Activated T-helper 2 cell treated with anti-CD3 and anti-CD28 coated beads, Interferon-gamma antibody, Interleukin-2, Interleukin-4, amounts not matched to agents 10 μg/mL and 5 μg/mL and 100 μg/mL, durations not matched to agents 14 hours and 24 hours and 36 hours (primary cell): ENCODE measurements at regions not wholly inside any gene's neighbourhood (a gene's known extent, or its start where the extent isn't known, plus 50 kb on each side); places are given as distances from the start of the nearest gene placed in this dataset.

Experiments used
- DNase-seq: peaks from one replicate; pipeline ENCODE4 v3.0.0; 2021; ENCODE audit warnings: low spot score
- H3K27ac Mint-ChIP-seq: one replicate; pipeline ENCODE4 v1.8.0; 2021; ENCODE audit warnings: mixed read lengths
- H3K27me3 Mint-ChIP-seq: one replicate; pipeline ENCODE4 v1.8.0; 2021; ENCODE audit warnings: low read depth, mixed read lengths
- H3K36me3 Mint-ChIP-seq: one replicate; pipeline ENCODE4 v1.8.0; 2021; ENCODE audit warnings: low read depth, mixed read lengths
- H3K4me1 Mint-ChIP-seq: one replicate; pipeline ENCODE4 v1.8.0; 2021; ENCODE audit warnings: low read depth, mixed read lengths
- H3K4me3 Mint-ChIP-seq: one replicate; pipeline ENCODE4 v1.8.0; 2021; ENCODE audit warnings: low read depth, mild to moderate bottlenecking, moderate library complexity, mixed read lengths
- H3K9me3 Mint-ChIP-seq: one replicate; pipeline ENCODE4 v1.8.0; 2021; ENCODE audit warnings: mixed read lengths
- intact Hi-C: fragments of 100-400 bp; cut with micrococcal nuclease; formaldehyde crosslinking; loops from one replicate; pipeline ENCODE4 v1.15.1; 2023

GRCh38 chr13:80284290-80284689 is 56.6 kb downstream of the SPRY2 start:
- Mint-ChIP-seq H3K36me3 (no peaks in the 10 kb centered on the region), H3K9me3 (peaks cover 4% of the 10 kb centered on the region), H3K4me1 (no peaks in the 10 kb centered on the region), H3K27me3 (no peaks in the 10 kb centered on the region), H3K27ac (no peak overlapping the region), H3K4me3 (no peak overlapping the region)
- intact Hi-C loops: no loop called here
- DNase-seq: no peak

DNA sequence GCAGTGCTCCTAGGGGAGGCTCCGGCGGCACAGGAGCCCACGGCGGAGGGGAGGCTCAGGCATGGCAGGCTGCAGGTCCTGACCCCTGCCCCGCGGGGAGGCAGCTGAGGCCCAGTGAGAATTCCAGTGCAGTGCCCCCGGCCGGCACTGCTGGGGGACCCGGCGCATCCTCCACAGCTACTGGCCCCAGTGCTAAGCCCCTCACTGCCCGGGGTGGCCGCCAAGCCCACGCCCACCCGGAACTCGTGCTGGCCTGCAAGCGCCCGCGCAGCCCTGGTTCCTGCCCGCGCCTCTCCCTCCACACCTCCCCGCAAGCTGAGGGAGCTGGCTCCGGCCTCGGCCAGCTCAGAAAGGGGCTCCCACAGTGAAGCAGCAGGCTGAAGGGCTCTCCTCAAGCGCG is 62.2 kb downstream of the SPRY2 start:
- Mint-ChIP-seq H3K27ac (no peak overlapping the region), H3K36me3 (no peaks in the 10 kb centered on the region), H3K27me3 (no peaks in the 10 kb centered on the region), H3K4me1 (no peaks in the 10 kb centered on the region), H3K4me3 (no peak overlapping the region), H3K9me3 (peaks cover 4% of the 10 kb centered on the region)
- no peak for DNase-seq
- intact Hi-C loops: no loop called here

DNA sequence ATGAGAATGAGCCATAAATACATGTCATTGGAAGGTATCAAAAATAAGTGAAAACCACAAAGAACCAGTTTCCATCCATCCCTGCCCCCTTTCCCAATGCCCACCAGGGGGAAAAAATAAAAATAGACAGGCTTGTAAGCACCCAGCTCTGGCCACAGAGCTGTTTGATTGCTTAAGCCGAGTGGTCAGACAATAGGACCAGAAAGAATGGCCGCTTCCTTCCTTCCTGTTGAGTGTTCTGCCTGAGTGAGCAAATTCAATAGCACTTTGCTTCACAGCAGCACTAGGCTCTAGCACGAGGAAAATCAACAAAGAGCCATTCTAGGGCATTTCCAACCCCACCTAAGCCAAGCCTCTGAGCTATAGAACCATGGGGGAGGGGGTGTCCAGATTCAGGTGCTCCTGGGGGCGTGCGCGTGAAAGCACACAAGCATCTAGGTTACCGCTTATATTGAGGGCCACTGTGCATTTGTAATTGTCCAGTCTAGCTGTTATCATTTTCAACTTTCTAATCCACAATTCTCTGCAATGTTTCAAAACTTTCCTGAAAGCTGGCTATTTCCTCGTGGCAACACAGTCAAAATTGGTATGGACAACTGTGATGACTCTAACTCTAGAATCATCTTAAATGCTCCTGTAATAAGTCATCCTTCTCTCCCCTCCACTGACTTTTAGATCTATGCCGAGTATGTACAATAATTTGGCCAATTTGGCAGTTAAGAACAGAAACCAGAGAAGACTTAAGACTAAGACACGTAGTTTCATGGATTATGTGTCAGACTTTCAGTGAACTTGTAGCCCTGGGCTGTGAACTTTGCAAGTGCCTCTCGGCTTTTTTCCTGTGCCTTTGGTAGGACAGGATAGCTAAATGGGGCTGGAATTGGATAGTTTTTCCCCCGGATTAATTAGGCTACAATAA is 64.3 kb downstream of the SPRY2 start:
- intact Hi-C loops: no loop called here
- Mint-ChIP-seq H3K4me1 (no peaks in the 10 kb centered on the region), H3K4me3 (no peak overlapping the region), H3K27ac (no peak overlapping the region), H3K9me3 (no peaks in the 10 kb centered on the region), H3K36me3 (no peaks in the 10 kb centered on the region), H3K27me3 (no peaks in the 10 kb centered on the region)
- DNase-seq: no peak

DNA sequence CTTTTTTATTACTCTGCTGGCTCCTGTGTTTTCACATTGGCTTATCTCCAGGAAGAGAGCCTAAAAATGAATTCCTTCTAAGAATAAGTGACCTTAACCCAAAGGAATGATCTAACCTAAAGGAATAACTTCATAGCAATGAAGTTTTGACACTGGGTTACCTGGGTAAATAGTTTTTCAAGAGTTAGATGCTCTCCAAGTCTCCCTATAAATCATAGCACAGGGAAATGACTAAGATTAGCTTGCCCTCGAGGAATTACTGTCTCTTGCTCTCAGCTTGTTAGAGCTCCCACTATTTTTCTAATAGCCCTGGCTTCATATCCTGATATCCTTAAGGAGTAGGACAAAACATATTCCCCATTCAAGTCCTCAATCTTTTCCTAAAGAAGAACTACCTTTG is 66.3 kb downstream of the SPRY2 start:
- Mint-ChIP-seq H3K4me1 (no peaks in the 10 kb centered on the region), H3K9me3 (no peaks in the 10 kb centered on the region), H3K36me3 (no peaks in the 10 kb centered on the region), H3K27me3 (no peaks in the 10 kb centered on the region), H3K4me3 (no peak overlapping the region), H3K27ac (no peak overlapping the region)
- DNase-seq: no peak
- intact Hi-C loops: no loop called here

DNA sequence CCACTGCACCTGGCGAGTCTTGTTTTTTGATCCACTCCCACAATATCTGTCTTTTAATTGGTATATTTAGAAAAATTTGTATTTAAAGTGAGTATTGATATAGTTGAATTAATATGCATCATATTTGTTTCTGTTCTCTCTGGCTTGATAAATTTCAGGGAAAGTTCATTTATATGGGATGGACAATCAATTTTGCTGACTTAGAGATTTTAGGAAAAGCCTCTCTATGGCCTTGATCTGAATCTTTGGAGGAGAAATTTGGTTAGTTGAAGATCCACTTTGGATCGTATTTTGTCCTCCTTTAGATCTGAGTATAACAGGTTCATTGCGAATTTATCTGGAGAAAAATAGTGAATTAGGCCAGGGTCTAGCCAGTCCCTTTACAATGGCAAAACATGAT is 67.2 kb downstream of the SPRY2 start:
- no peak overlapping the region for H3K27ac Mint-ChIP-seq
- DNase-seq: no peak
- no peaks in the 10 kb centered on the region for H3K9me3 Mint-ChIP-seq
- H3K4me1 Mint-ChIP-seq: no peaks in the 10 kb centered on the region
- H3K36me3 Mint-ChIP-seq: no peaks in the 10 kb centered on the region
- H3K27me3 Mint-ChIP-seq: no peaks in the 10 kb centered on the region
- intact Hi-C loops: no loop called here
- H3K4me3 Mint-ChIP-seq: no peak overlapping the region

GRCh38 chr13:80265348-80265747 is 75.6 kb downstream of the SPRY2 start:
- Mint-ChIP-seq H3K36me3 (no peaks in the 10 kb centered on the region), H3K4me1 (no peaks in the 10 kb centered on the region), H3K27me3 (no peaks in the 10 kb centered on the region), H3K4me3 (no peak overlapping the region), H3K9me3 (peaks cover 29% of the 10 kb centered on the region), H3K27ac (no peak overlapping the region)
- intact Hi-C loops: no loop called here
- DNase-seq: no peak

DNA sequence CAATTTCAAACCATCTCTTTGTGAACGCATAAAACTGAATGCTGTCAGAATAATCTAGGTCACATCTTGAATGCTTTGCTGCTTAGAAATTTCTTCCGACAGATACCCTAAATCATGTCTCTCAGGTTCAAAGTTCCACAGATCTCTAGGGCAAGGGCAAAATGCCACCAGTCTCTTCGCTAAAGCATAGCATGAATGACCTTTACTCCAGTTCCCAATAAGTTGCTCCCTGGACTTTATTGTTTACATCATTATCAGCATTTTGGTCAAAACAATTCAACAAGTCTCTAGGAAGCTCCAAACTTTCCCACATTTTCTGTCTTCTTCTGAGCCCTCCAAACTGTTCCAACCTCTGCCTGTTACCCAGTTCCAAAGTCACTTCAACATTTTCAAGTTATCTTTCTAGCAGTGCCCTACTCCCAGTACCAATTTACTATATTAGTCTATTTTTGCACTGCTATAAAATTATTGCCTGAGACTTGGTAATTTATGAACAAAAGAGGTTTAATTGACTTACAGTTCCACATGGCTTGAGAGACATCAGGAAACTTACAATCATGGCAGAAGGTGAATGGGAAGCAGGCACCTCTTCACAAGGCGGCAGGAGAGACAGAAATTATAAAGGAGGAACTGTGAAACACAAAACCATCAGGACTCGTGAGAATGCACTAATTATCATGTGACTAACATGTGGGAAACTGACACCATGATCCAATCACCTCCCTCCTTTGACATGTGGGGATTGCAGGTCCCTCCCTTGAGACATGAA is 77.0 kb downstream of the SPRY2 start:
- H3K27ac Mint-ChIP-seq: no peak overlapping the region
- H3K27me3 Mint-ChIP-seq: no peaks in the 10 kb centered on the region
- no peaks in the 10 kb centered on the region for H3K36me3 Mint-ChIP-seq
- H3K9me3 Mint-ChIP-seq: peaks cover 29% of the 10 kb centered on the region
- no peaks in the 10 kb centered on the region for H3K4me1 Mint-ChIP-seq
- DNase-seq: no peak
- intact Hi-C loops: no loop called here
- no peak overlapping the region for H3K4me3 Mint-ChIP-seq

DNA sequence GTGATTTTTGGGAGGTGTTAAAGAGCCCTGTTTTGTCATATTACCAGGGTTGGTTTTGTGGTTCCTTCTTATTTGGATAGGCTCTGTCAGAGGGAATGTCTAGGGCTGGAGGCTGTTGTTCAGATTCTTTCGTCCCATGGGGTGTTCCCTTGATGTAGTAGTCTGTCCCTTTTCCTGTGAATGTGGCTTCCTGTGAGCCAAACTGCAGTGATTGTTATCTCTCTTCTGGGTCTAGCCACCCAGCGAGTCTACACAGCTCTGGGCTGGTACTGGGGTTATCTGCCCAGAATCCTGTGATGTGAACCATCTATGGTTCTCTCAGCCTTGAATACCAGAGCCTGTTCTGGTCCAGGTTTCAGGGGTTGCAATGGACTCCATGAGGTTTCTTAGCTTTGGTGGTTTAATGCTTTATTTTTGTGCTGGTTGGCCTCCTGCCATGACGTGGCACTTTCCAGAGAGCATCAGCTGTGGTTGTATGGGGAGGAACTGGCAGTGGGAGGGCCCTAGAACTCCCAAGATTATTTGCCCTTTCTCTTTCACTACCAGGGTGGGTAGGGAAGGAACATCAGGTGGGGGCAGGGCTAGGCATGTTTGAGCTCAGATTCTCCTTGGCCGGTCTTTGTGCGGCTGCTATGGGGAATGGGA is 78.8 kb downstream of the SPRY2 start:
- Mint-ChIP-seq H3K9me3 (peaks cover 29% of the 10 kb centered on the region), H3K4me1 (no peaks in the 10 kb centered on the region), H3K27me3 (no peaks in the 10 kb centered on the region), H3K4me3 (no peak overlapping the region), H3K36me3 (no peaks in the 10 kb centered on the region), H3K27ac (no peak overlapping the region)
- no peak for DNase-seq
- intact Hi-C loops: no loop called here

GRCh38 chr13:80259159-80259558 is 81.8 kb downstream of the SPRY2 start:
- H3K4me3 Mint-ChIP-seq: no peak overlapping the region
- H3K27ac Mint-ChIP-seq: no peak overlapping the region
- intact Hi-C loops: no loop called here
- no peaks in the 10 kb centered on the region for H3K36me3 Mint-ChIP-seq
- H3K27me3 Mint-ChIP-seq: no peaks in the 10 kb centered on the region
- peaks cover 19% of the 10 kb centered on the region for H3K9me3 Mint-ChIP-seq
- no peaks in the 10 kb centered on the region for H3K4me1 Mint-ChIP-seq
- DNase-seq: no peak

- intact Hi-C loops: no loop called here
- Mint-ChIP-seq H3K36me3 (no peaks in the 10 kb centered on the region), H3K27ac (no peak overlapping the region), H3K27me3 (no peaks in the 10 kb centered on the region), H3K4me3 (no peak overlapping the region), H3K4me1 (no peaks in the 10 kb centered on the region), H3K9me3 (peaks cover 4% of the 10 kb centered on the region)
- no peak for DNase-seq
Observed at GRCh38 chr13:80256352-80256932, 84.5 kb downstream of the SPRY2 start.

GRCh38 chr13:80255946-80256345 is 85.0 kb downstream of the SPRY2 start:
- no peak overlapping the region for H3K4me3 Mint-ChIP-seq
- no peaks in the 10 kb centered on the region for H3K9me3 Mint-ChIP-seq
- no peak overlapping the region for H3K27ac Mint-ChIP-seq
- H3K36me3 Mint-ChIP-seq: no peaks in the 10 kb centered on the region
- intact Hi-C loops: no loop called here
- DNase-seq: no peak
- no peaks in the 10 kb centered on the region for H3K4me1 Mint-ChIP-seq
- H3K27me3 Mint-ChIP-seq: no peaks in the 10 kb centered on the region

DNA sequence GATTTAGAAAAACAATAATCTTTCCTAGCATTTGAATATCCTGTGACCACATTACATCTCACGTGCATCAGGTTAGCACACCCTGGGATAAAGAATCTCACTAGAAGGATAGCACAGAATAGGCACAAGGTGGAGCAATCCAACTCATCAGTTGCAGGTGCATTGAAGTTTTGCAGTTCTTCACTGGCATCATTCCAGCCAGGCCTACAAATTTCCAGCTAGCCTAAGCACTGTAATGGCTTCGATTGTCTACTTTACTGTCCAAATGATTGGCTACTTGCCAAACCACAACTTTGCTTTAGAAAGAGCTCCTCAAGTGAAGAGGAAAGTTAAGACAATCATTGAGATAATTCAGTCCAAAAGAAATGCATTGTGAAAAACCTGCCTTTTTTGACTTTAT is 89.5 kb downstream of the SPRY2 start:
- no peak for DNase-seq
- no peak overlapping the region for H3K27ac Mint-ChIP-seq
- intact Hi-C loops: no loop called here
- no peaks in the 10 kb centered on the region for H3K36me3 Mint-ChIP-seq
- no peaks in the 10 kb centered on the region for H3K4me1 Mint-ChIP-seq
- H3K27me3 Mint-ChIP-seq: no peaks in the 10 kb centered on the region
- no peak overlapping the region for H3K4me3 Mint-ChIP-seq
- H3K9me3 Mint-ChIP-seq: no peaks in the 10 kb centered on the region
